Vagina (tissue), 2 donors: ENCODE measurements at regions not wholly inside any gene's neighbourhood (a gene's known extent, or its start where the extent isn't known, plus 50 kb on each side); places are given as distances from the start of the nearest gene placed in this dataset.

Experiments
- DNase-seq, 2 donors: peaks; one replicate each; pipeline ENCODE4 v3.0.0-alpha.2; 2017; ENCODE audit errors: extremely low spot score in 2 of 2
- H3K27ac ChIP-seq: fragments of 200-600 bp; sonication (generic); one replicate; pipeline ENCODE4 v1.5.1; 2019
- H3K27me3 ChIP-seq: fragments of 200-600 bp; sonication (generic); one replicate; pipeline ENCODE4 v1.5.1; 2019
- H3K36me3 ChIP-seq, 2 donors: fragments of 200-600 bp; sonication (generic); one replicate each; pipeline ENCODE4 v1.5.1; 2017 to 2019
- H3K4me1 ChIP-seq: fragments of 200-600 bp; sonication (generic); one replicate; pipeline ENCODE4 v1.5.1; 2019
- H3K4me3 ChIP-seq, 2 donors: fragments of 200-600 bp; sonication (generic); 1 replicate in 1 of 2; 2 replicates in 1 of 2; pipeline ENCODE4 v1.5.1; 2016 to 2019
- H3K9me3 ChIP-seq: fragments of 200-600 bp; sonication (generic); one replicate; pipeline ENCODE4 v1.5.1; 2019
- POLR2A ChIP-seq, 2 donors: fragments of 450-650 bp; IDR thresholded peaks; one replicate each; pipeline ENCODE4 v1.6.1; 2017; ENCODE audit warnings: antibody characterized with exemption in 2 of 2, mild to moderate bottlenecking in 2 of 2, moderate library complexity in 2 of 2
- POLR2AphosphoS5 ChIP-seq, 2 donors: sonication (generic); formaldehyde crosslinking; IDR thresholded peaks; one replicate each; pipeline ENCODE4 v1.9.0; 2017; ENCODE audit warnings: antibody characterized with exemption in 2 of 2, mild to moderate bottlenecking in 2 of 2, low read depth in 1 of 2; ENCODE audit not compliant: insufficient read depth in 1 of 2
- intact Hi-C: fragments of 100-400 bp; cut with DNase I; formaldehyde crosslinking; loops from one replicate; pipeline ENCODE4 v1.15.1; 2023
- TF ChIP-seq, protein P1 (sequence below), 3 experiments: fragments of 450-650 bp in 2 of 3; fragments of 200-600 bp in 1 of 3; sonication (generic) in 1 of 3; IDR thresholded peaks; one replicate each; pipeline ENCODE4 v1.5.1; 2017 to 2019; ENCODE audit warnings: antibody characterized with exemption in 3 of 3, mild to moderate bottlenecking in 2 of 3, moderate library complexity in 2 of 3

DNA sequence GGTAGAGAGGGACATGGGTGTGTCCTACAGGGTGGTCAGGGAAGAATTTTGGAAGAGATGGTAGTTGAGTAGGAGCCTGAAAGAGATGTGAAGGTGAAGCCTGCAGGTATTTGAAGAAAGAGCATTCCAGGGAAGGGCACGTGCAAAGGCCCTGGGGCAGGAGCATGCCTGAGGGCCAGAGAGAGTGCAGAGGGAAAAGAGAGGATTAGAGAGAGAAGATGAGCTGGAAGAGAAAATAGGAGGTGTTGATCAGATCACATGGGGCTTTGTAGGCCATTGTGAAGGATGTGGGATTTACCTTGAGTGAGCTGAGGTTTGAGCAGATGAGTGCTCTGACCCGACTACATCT is 455.0 kb downstream of the HAPSTR1 start:
- Histone ChIP-seq H3K36me3 (no peaks in the 10 kb centered on the region), H3K9me3 (no peaks in the 10 kb centered on the region), H3K27me3 (no peaks in the 10 kb centered on the region), H3K27ac (no peak overlapping the region), H3K4me3 (no peak overlapping the region), H3K4me1 (no peaks in the 10 kb centered on the region)
- TF ChIP-seq POLR2AphosphoS5 (IDR thresholded peaks at IDR 0.05; ENCODE audit: insufficient read depth in 1 of 2, low read depth in 1 of 2) (no peak), POLR2A (IDR thresholded peaks at IDR 0.05) (no peak)
- TF ChIP-seq, protein P1, sequence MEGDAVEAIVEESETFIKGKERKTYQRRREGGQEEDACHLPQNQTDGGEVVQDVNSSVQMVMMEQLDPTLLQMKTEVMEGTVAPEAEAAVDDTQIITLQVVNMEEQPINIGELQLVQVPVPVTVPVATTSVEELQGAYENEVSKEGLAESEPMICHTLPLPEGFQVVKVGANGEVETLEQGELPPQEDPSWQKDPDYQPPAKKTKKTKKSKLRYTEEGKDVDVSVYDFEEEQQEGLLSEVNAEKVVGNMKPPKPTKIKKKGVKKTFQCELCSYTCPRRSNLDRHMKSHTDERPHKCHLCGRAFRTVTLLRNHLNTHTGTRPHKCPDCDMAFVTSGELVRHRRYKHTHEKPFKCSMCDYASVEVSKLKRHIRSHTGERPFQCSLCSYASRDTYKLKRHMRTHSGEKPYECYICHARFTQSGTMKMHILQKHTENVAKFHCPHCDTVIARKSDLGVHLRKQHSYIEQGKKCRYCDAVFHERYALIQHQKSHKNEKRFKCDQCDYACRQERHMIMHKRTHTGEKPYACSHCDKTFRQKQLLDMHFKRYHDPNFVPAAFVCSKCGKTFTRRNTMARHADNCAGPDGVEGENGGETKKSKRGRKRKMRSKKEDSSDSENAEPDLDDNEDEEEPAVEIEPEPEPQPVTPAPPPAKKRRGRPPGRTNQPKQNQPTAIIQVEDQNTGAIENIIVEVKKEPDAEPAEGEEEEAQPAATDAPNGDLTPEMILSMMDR (IDR thresholded peaks at IDR 0.05): no peak
- DNase-seq: no peak
- intact Hi-C loops: no loop called here

DNA sequence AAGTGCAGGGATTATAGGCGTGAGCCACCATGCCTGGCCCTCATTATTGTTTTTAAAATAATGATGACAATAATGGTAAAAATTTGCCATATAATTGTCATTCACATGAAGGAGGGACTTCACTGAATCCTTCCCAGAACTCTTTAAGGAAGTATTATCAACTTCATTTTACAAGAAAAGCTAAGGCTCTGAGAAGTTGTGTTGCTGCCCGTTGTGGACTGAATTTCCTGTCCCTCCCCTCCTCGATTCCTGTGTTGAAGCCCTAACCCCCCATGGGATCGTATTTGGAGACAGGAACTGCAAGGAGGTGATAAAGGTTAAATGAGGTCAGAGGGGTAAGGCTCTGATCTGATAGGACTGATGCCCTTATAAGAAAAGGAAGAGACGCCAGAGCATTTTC is 458.0 kb downstream of the HAPSTR1 start:
- H3K4me3 ChIP-seq: no peak overlapping the region
- TF ChIP-seq POLR2A (IDR thresholded peaks at IDR 0.05) (no peak), POLR2AphosphoS5 (IDR thresholded peaks at IDR 0.05; ENCODE audit: insufficient read depth in 1 of 2, low read depth in 1 of 2) (no peak)
- TF ChIP-seq, protein P1 (IDR thresholded peaks at IDR 0.05): no peak
- intact Hi-C loops: no loop called here

DNA sequence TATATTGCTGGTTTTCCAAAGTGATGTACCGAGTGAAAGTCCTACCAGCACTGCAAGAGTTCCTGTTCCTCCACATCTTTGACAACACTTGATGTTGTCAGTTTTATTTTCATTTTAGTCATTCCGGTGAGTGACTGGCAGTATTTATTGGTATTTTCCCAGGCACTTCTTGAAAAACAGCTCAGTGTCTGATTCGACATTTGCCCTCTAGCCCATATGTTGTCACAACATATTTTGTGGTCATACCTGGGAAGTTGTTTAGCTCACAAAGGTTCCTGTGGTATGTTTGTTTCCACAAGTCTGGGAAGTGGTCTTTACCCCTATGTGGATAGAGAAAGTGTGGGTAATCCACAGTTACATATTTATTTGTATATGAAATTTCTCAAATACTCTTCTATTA is 463.6 kb downstream of the HAPSTR1 start:
- TF ChIP-seq POLR2A (IDR thresholded peaks at IDR 0.05) (no peak), POLR2AphosphoS5 (IDR thresholded peaks at IDR 0.05; ENCODE audit: insufficient read depth in 1 of 2, low read depth in 1 of 2) (no peak)
- TF ChIP-seq, protein P1 (IDR thresholded peaks at IDR 0.05): no peak
- Histone ChIP-seq H3K27me3 (no peaks in the 10 kb centered on the region), H3K9me3 (no peaks in the 10 kb centered on the region), H3K4me3 (no peak overlapping the region), H3K27ac (no peak overlapping the region), H3K36me3 (no peaks in the 10 kb centered on the region), H3K4me1 (no peaks in the 10 kb centered on the region)
- DNase-seq: no peak
- intact Hi-C loops: no loop called here

More for the DNA sequence above, 458.0 kb downstream of the HAPSTR1 start:
- DNase-seq: no peak
- H3K9me3 ChIP-seq: no peaks in the 10 kb centered on the region
- no peaks in the 10 kb centered on the region for H3K4me1 ChIP-seq
- H3K36me3 ChIP-seq: no peaks in the 10 kb centered on the region
- H3K27me3 ChIP-seq: no peaks in the 10 kb centered on the region
- no peak overlapping the region for H3K27ac ChIP-seq

DNA sequence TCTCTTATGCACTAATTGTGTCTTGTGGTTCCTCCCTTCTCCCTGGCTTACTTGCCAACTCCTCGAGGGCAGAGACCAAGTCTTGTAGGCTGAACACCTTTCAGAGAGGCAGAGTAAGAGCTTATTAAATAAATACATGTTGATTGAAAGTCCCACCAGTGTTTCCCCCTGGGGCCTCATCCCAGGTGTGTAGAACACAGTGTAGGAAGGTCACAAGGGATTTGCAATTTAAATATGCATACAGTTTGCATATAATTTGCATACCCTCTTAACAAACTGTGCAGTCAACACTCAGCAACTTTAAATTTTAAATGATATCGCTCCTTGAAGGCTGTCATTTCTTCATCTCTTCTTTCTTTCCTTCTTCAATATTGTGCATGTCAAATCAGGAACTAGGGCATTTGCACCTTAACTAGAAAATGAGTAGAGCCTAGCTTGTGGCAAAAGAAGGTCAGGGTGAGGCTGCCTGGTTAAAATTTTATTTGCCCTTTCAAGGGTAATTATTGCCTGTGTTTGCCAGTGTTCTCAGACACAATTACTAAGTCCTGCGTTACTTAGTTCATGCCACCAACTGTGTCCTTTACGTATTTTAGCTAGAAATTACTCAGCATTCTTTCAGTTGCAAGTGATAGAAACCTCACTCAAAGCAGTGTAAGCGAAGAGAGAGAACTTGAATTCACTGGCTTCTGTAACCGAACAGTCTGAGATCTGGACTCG is 465.7 kb downstream of the HAPSTR1 start:
- Histone ChIP-seq H3K4me1 (no peaks in the 10 kb centered on the region), H3K36me3 (no peaks in the 10 kb centered on the region), H3K27ac (no peak overlapping the region), H3K27me3 (no peaks in the 10 kb centered on the region), H3K9me3 (no peaks in the 10 kb centered on the region), H3K4me3 (no peak overlapping the region)
- intact Hi-C loops: no loop called here
- no peak for DNase-seq
- TF ChIP-seq POLR2AphosphoS5 (IDR thresholded peaks at IDR 0.05; ENCODE audit: insufficient read depth in 1 of 2, low read depth in 1 of 2): no peak
- no peak for TF ChIP-seq POLR2A (IDR thresholded peaks at IDR 0.05)

DNA sequence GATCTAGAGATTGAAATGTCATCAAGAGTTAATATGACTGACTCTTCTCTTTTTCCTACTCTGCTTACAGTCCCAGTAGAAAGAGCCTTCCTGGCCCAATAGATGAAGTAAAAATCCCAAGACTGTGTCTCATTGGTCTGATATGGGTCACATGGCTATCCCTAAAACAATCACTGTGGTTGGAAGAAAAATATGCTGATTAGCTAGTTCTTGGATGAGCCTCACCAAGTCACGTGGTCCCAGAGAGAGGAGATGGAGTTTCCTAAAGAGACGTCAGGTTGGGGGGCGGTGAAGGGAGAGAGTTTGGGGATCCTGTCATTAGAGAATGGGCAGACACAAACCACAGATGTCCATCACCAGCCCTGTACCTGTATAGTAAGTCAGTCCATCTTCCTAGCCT is 466.3 kb downstream of the HAPSTR1 start:
- H3K27me3 ChIP-seq: no peaks in the 10 kb centered on the region
- DNase-seq: no peak
- TF ChIP-seq POLR2A (IDR thresholded peaks at IDR 0.05) (no peak), POLR2AphosphoS5 (IDR thresholded peaks at IDR 0.05; ENCODE audit: insufficient read depth in 1 of 2, low read depth in 1 of 2) (no peak)
- TF ChIP-seq, protein P1 (IDR thresholded peaks at IDR 0.05): no peak
- intact Hi-C loops: no loop called here
- no peaks in the 10 kb centered on the region for H3K4me1 ChIP-seq
- H3K27ac ChIP-seq: no peak overlapping the region
- H3K4me3 ChIP-seq: no peak overlapping the region
- no peaks in the 10 kb centered on the region for H3K9me3 ChIP-seq
- H3K36me3 ChIP-seq: no peaks in the 10 kb centered on the region
